ENCODE measurements at regions not wholly inside any gene's neighbourhood (a gene's known extent, or its start where the extent isn't known, plus 50 kb on each side); places are given as distances from the start of the nearest gene placed in this dataset.

DNA sequence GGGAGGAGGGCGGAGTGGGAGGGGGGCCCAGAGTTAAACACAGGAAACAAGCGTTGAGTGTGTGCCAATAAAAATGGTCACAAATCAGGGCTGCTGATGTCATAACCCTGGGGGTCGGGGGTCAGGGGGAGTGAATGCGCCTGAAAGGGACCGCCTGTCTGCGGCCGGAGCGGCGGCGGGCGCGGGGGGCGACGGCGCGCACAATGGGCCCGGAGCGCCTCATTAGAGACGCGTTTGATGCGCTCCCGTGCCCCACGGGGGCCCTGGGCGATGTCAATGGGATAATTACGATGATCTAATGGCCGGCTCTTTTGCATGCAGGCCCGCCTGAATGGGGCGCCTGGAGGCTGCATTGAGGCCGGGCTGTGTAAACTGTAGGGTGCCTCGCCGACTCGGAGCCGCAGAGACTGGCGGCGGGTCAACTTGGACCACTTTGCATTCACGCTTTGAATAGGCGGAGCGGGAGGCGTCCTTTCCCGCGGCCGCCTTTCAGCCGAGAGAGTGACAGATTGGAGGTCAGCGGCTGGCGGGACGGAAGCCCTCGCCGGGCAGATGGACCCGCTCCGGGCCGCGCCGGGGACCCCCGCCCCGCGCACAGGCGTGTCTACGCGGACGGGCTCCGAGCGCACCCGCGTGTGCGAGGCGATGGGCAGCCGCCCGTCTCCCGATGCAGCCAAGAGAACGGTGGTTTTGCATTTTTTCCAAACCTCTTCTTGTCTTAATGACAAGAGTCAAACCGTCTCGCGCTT lies 296.1 kb downstream of the TFAP2C start:
- DNase-seq (ENCODE audit: low spot score): no peak

DNA sequence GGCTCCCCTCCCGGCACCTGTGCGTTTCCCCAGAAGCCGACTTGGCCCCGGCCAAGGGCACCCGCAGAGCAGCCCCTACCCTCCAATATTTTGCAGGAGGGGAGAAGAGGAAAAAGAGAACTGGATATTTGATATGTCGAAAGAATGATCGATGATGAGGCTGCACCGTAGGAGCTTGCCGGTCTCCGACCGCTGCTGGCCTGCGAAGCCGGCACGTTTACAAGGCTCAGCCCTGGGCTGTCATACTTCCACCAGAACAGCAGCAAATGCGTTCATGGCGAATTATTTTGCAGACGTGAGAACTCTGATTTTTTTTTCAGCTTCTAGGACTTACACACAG lies 296.7 kb downstream of the TFAP2C start:
- no peak for DNase-seq (ENCODE audit: low spot score)

DNA sequence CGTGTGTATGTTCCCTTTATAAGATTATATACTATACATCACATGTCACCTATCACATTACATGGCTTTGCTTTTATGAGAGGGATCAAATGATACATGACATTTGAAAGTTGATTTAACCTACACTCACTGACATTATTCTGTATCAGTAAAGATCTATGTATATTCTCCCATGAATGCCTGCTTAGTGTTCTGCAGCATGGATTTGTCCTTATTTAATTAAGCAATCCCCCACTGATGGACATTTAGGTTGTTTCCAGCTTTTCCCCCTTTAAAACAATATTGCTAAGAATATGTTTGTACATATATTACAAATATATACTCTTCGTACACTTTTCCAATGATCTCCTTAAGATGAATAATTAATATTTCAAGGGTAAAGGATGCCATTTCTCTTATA lies 297.4 kb downstream of the TFAP2C start:
- no peak for DNase-seq (ENCODE audit: low spot score)

DNA sequence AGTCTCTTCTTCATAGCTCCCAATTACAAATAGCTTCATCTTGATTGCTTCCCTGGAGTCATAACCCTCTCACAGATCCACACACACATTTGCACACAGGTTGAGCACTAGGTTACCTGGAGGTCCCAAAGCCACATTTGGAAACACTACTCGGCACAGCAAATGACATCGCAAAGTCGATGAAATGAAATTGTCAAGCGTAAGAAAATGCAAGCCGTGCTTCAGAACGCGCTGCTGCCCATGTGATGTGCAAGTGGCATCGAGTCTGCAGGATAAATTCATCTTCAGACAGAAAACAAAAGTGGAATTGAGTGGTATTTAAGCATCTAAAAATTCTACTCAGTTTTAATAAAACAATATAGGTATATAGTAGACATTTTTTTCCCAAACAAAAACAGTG lies 298.0 kb downstream of the TFAP2C start:
- DNase-seq (ENCODE audit: low spot score): no peak

DNA sequence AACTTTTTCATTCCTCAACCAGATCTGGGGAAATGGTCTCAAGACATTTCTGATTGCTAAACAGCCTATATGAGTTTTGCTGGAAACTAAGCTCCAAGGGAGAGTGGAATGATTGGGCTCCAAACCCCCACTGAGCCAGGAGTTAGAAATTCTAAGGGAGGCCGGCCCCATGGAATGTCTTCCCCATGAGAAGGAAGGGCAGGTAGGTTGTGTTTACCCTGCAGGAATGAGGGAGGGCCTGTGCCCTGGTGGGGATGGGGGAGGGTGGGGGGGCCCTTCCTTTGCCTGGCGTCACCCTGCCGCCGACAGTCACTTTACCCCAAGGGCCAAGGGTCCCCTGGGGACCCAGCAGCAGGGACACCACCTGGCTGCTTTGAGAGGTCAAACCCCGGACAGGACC lies 298.9 kb downstream of the TFAP2C start:
- no peak for DNase-seq (ENCODE audit: low spot score)

DNA sequence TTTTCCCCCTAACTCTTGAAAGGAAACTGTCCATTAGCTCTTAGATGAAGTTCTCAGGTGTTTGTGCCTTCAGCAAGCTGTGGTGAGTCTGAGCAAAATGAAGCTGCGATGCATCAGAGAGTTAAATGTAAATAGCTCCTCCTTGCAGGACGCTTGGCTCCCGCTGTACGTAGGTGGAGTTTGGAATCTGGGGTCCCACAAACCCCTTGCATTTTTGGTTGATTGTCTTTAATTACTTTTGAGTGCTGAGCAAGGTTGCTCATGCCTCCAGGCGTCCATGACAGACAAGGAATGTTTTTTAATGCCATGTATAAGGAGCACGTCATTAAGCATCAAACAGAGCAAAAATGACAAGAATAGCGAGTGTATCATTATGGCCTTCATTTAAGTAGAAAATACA lies 300.5 kb downstream of the TFAP2C start:
- no peak for DNase-seq (ENCODE audit: low spot score)

DNA sequence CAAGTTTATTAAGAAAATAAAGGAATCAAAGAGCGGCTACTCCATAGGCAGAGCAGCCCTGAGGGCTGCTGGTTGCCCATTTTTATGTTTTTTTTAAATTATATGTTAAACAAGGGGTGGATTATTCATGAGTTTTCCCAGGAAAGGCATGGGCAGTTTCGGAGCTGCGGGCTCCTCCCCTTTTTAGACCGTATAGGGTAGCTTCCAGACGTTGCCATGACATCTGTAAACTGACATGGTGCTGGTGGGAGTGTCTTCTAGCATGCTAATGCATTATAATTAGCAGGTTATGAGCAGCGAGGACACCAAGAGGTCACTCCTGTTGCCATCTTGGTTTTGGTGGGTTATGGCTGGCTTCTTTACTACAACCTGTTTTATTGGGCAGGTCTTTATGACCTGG lies 301.8 kb downstream of the TFAP2C start:
- no peak for DNase-seq (ENCODE audit: low spot score)

DNA sequence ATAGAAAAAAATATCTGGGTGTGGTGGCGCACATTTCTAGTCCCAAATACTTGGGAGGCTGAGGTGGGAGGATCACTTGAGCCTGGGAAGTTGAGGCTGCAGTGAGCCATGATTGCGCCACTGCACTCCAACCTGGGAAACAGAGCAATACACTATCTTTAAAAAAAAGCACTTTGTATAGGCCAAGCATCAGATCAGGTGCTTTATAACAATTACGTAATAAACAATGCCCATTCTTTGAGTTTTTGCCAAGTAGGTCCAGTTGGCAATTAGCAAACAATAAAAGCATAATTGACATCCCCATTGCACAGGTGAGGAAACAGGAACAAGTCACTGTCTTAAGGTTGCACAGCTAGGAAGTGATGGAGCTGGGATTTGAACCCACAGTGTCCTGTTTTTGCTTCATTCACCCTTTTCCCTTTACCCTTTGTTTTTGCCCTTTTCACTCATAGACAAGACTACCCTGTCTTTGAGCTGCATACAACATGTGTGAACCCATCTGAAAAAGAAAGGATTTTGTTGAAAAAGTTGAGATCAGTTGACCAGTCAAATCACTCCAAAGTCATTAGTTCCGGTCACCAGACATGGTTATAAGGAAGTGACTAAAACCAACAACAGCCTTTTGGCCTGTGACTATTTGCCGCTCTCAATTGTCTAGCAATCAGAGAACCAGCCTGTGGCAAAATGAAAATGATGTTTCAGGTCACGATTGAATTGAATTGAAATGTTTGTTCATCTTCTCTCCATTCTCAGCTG lies 303.6 kb downstream of the TFAP2C start:
- DNase-seq (ENCODE audit: low spot score): no peak

DNA sequence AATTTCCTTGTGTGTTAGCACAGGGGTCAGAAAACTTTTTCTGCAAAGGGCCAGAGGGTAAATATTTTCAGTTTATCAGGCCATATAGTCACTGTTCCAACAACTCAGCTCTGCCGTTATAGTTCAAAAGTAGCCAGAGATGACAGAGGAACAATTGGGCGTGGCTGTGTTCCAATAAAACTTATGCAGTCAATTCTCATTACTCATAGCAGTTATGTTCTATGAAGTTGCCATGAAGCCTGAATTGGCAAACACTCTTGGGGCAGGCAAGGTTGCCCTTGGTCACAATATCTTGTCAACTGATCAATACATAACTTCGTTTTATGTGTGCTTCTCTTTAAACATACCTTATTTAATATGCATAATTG lies 304.2 kb downstream of the TFAP2C start:
- no peak for DNase-seq (ENCODE audit: low spot score)

DNA sequence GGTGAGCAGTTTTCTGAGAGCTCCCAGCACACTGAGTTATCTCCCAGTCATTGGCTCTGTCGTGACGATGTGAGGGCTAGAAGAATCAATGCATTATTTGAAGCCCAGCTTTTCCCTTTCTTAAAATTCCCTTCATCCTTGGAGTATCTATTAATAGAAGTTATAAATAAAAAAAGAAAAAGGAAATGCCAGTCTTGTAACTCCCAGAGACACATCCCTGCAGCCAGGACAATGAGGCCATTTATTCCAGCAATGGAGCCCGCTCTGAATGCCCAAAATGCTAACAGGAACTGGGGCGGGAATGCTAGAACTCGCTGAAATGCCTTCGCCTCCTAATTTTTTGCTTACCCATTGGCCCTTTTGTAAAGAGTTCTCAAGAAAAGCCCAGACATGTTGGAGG lies 305.8 kb downstream of the TFAP2C start:
- DNase-seq (ENCODE audit: low spot score): no peak

DNA sequence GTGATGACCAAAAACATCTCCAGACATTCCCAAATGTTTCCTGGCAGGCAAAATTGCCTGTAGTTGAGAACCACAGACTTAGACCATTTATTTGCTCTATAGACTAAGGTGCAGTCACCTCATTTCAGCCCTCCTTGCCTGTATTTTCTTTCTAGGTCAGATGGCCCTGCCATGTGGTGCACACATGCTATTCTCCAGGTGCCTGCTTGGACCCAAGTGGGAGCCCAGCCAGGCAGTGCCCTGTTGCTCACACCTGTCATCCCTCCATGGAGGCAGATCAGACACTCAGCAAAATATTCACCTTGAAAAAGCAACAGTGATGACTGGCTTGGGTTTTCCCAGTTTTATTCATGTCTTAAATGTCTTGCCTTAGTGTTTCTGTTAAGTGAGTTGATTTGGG lies 311.4 kb downstream of the TFAP2C start:
- DNase-seq (ENCODE audit: low spot score): no peak

DNA sequence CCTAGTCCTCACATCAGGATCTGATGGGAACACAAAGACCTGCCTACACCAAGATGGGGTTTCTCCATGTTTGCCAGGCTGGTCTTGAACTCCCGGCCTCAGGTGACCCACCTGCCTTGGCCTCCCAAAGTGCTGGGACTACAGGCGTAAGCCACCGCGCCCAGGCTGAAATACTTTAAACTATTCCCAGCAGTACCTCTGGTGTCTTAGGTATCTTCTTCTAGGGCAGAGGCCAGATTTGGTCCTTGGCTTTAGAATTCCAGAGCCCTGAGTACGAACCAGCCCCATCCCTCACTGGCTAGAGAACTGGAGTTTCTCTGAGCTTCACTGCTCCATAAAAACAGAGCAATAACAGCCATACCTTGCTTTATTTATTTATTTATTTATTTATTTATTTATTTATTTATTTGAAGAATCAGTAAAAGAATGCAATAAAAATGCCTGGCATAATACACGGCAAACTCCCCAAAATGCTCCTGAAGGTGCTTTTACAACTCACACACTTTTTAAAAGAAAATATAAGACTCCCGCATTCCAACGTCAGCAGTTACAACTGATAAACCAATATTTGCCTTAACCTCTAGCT lies 312.1 kb downstream of the TFAP2C start:
- DNase-seq (ENCODE audit: low spot score): no peak

DNA sequence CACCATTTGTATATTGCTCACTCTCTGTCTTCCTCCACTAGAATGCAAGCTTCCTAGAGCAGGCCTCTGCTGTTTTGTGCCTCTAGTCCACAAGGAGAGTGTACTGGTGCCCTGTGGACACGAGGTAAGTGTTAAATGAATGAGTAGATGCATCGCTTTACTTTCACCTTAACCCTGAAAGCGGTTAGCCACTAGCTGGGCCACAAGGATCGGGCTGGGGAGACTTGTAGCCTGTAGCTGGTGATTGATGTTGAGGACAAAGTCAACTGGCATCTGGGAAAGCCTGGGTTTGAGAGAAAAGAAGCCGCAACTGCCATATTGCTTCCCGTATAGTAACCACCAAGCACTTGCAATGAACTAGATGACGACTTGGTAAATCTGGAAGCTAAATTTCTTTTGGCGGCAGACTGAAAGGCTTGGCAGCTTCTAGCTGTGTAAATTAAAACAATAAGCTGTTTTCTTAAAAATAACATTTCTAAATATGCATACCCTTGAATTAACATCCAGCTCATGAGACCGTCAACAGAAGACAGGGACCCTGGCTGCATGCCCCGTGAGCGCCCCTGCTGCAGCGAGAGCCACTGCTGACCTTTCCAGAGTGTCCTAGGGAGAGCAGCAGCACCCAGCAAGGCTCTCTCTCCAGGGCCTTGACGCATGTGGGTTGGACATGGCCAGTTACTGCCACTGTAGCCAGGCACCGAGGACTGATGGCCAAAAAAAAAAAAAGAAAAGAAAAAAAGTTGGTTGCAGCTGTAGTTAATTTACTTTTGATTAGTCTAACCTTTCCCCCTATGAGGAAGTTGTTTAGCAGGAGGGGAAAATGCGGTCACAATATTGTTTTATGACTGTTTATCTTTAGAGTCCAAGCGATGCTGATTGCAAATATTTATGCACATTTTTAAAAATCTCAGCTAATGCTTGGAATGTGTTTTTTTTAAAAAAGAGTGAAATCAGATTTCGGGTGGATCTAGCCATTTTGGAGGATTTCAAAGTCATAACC lies 315.1 kb downstream of the TFAP2C start:
- DNase-seq (ENCODE audit: low spot score): no peak

DNA sequence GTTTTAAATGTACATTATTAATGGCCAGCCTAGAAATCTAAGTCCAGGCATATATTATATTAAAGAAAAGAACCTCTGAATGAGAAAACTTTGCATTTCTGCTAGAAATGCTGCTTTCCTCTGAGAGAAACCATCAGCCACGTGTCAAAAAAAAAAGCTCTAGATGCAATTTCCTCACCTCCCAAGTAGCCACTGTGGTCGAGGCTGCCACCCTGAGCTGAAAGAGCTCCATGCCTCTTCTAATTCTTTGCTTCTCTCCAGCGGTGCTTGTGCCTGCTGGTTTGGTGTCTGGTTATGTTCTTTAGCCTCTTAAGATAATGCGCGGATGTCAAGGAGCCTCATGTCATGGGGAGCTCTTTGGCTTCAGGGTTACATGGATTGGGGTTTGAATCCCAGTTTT lies 316.0 kb downstream of the TFAP2C start:
- DNase-seq (ENCODE audit: low spot score): no peak

DNA sequence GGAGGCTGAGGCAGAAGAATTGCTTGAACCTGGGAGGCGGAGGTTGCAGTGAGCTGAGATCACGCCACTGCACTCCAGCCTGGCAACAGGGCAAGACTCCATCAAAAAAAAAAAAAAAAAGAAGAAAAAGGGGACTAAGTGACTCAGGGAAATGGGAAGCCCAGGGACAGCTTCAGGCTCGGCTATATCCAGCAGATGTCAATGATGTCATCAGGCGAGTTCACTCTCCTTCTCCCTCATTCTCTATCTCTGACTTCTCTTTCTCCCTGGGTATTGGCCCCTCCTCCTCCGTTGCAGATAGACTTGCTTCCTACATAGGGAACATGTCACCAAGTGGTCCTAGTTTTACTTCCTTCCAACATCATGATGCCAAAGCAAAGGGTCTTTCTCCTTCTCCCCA lies 316.8 kb downstream of the TFAP2C start:
- no peak for DNase-seq (ENCODE audit: low spot score)

DNA sequence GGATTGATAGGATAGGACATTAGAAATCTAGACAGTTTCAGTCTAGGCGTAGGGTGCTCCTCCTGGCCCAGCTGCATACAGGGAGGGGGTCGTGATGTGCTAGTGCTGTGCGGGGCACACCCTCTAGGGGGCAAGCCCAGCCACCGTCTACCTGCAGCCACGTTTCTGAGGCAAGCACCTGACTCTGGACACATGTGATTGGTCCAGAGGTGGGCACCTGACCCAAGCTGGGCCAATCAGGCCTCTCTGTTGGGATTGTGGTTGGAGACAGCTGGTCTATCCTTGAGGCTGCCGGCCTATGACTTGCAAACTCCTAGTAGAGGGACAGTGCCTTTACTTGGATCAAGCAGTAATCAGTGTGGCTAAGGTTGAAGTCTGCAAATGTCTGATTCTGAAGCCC lies 317.1 kb downstream of the BMP7 start:
- DNase-seq (ENCODE audit: low spot score): no peak

DNA sequence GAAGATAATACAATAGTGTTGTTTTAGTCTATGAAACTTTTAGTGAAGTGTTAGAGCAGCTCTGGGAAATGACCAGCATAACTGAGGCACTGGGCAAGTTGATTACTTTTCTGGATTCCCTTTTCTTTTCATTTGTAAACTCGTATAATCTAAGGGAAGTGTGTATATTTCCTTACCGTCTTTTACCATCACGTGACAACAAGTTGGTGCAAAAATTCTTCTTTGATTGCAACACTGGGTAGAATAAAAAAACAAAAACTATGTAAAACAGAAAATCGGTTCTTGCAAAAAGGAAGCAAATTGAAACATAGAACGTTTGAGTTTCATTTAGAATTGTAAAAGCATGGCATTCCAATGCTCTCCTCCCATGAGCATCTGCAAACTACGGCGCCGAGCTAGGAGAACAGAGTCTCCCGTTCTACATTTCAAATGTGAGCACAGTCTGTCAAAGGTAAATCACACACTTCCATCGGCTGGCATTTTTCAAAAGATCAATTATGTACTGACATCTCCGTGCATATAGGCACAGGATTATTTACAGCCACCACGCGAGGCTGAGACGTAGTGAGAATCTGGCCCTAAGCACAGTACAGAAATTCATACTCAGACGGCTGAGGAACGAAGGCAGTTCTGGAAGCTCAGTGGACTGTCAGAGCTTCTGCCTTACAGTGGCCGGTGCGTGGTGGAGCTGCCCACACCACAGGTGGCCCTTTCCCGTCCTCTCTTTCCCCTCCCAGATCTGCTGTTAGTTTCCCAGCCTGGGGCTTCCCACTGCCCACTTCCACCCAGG lies 314.0 kb downstream of the BMP7 start:
- no peak for DNase-seq (ENCODE audit: low spot score)

DNA sequence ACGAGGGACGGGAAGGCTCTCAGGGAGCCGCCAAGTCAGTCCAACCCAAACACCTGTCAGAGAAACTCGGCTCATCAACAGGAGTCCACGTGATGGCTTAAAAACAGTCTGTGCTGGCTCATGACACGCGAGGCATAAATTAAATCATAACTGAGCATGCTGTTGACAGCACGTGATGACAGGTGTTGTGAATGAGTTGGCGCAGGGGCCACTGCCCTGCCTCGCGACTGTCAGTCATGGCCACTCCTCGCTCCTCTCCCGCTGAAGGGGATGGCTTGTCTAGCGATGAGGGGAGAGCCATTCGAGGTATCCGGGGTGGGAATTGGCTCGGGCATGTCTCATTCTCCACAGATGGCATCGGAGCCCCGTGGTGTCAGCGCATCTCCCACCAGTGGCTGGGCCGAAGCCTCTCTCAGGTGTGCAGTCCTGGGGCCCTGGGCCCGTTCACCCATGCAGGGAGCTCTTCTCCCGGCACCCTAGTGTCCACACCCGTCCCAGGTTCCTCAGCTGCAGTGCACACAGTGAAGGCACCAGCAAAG lies 313.3 kb downstream of the BMP7 start:
- DNase-seq (ENCODE audit: low spot score): no peak

DNA sequence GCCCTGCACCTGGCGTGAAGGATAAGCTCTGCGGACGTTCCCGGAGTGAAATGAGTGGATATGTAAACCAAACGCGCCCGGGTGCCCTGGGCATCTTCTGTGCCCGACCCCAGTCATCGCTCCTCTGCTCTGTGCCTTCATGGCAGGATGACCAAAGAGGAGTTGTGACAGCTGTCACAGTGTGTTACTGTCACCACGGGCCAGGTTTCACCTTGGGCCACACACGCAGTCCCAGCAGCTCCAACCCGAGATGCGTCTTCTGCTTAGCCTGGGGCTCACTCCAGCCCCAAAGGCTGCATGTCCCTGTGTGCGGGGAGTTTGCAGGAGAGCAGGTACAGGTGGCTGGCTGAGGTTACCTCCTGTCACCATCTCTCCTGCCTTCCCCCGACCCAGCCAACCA lies 311.6 kb downstream of the BMP7 start:
- no peak for DNase-seq (ENCODE audit: low spot score)

DNA sequence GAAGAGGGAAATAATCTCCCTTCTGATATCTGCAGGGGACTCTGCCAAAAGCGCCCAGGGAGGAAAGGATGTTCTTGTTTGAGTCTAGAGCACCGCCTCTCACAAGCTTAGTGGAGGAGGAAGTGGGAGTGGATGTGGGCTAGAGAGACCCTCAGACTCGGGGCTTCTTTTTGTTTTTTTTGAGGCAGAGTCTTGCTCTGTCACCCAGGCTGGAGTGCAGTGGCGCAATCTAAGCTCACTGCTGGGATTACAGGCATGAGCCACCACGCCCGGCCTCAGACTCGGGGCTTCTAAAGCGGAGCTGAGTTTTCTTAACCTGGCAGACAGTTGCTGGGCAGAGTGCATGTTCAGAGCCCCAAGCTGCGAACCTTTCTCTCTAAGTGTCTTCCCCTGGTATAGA lies 310.8 kb downstream of the BMP7 start:
- DNase-seq (ENCODE audit: low spot score): no peak

DNA sequence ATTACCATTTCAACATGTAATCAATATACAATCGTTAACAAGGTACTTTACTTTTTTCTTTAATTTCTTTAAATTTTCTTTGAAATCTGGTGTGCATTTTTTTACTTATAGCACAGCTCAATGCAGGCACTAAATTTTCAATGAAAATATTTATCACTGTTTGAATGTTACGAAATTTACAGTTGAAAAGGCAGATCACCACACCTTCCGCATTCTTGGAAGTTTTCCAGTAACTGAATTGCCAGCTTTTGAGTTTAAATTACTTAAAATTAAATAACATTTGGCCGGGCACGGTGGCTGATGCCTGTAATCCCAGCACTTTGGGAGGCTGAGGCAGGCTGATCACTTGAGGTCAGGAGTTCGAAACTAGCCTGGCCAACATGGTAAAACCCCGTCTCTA lies 309.9 kb downstream of the BMP7 start:
- no peak for DNase-seq (ENCODE audit: low spot score)
